ENCODE measurements at regions not wholly inside any gene's neighbourhood (a gene's known extent, or its start where the extent isn't known, plus 50 kb on each side); places are given as distances from the start of the nearest gene placed in this dataset.

DNA sequence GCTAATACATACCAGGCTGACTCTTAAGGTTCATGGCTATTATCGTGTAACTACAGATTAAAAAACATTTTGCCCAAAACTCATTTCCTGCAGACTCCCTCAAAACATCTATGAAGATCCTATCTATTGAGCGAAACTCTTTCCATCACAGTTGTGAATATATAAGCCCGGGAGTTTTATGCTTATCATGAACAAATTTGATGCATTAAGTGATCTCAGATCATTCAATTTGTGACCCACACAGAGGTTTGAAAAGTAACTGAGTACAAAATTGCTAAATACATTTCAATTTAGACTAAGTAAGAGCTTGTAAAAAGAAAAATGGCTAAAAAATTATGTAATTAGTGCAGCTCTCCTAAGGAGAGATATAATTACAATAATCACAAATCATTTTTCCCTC, 1228.8 kb upstream of the TENM4 start:
- DNase-seq (ENCODE audit: low read depth) = no peak

DNA sequence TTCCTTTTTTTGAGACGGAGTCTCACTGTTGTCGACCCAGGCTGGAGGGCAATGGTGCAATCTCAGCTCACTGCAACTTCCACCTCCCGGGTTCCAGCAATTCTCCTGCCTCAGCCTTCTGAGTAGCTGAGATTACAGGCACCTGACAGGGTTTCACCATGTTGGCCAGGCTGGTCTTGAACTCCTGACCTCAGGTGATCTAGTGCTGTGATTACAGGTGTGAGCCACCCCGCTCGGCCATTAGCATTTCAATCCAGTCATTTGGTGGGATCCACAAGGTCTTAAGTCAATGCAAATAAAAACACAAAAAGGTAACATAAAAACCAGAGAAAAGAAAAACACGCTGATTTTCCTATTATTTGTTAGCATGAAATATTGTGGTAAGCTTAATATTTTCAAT, 1227.2 kb upstream of the TENM4 start:
- DNase-seq (ENCODE audit: low read depth) = no peak

DNA sequence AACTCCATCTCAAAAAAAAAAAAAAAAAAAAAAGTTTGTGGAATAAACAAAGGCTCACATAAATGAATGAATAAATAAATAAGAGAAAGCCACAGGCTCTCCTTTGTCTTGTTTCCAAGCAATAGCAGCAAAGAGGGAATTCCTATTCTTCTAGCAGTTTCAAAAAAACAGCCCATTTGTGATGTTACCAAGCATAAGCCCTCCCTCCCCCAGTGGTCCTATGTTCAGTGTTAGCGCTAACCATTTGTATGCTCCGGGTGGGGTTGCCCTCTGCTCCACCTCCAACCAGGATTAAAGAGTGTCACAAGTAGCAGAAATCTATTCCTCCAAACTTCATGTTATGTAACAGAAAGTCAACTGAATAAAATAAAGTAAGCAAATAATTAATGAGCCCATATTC, 1215.0 kb upstream of the TENM4 start:
- no peak for DNase-seq (ENCODE audit: low read depth)

DNA sequence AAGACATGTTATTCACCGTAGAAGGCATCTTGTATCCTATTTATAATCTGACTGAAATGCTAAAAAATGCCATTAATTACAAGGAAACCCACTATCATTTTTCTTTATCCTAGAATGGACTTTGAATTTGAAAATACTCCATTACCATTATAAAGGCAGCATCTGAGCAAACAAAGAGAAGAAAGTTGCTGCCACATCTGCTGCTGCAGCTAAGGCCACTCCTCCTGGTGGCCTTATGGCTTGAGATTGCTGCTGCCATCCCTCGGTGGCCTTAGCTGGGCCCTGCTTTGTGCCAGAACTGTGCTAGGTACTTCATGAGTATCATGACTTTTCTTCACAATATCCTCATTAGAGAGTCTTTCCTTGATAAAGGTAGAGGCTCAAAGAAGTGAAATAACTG, 1210.1 kb upstream of the TENM4 start:
- no peak for DNase-seq (ENCODE audit: low read depth)

DNA sequence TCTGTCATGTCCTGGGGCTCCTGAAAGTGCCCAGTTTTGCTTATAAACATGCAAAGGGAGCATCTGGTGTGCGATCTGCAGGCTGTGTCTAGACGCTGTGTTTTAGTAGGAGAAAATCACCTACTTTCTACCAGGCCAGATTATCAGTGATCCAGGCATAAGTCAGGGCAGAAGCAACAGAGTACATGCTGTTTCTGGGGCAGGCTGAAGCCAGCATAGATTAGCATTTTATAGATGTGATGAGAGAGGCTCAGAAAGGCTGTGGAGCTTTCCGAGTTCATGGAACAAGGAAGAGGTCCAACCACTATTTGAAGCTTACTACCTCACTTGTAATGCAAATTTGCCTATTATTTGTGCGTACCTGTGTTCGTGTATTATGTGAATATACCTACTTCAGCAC, 1208.4 kb upstream of the TENM4 start:
- DNase-seq (ENCODE audit: low read depth) = no peak

DNA sequence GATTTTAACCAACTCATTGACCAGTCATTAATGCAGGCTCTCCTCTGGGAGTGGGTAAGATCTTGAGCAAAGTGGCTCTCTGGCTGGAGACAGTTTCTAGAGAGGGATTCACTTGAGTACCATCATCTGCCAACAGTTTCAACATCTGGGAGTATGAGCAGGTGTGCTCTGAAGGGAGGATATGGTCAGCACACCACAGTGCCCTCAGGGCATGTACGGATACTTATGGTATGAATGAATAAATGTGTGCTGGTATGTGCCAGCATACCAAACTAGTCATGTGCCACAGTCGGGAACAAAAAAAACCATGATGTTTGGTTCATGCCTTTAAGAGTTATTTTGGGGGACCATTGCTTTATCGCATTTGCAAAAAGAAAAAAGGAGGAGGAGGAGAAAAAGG, 1197.5 kb upstream of the TENM4 start:
- DNase-seq (ENCODE audit: low read depth) = no peak

DNA sequence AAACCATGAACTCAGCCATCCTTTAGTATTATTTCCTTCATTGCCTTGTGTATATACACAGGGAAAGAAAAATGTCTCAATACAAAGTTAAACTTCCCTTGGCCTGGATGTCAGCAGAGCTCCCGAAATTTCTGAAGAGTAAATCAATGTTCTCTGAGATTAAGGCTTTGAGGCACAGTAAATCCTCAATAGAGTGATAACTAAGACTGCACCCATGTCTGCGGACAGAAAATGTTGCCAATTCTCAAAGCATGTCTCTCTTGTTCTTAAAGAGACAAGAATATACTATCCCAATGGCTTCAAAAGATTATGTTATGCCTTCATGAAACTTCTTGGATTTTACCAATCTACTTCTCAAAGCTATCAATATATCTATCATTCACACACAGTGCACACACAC, 1196.7 kb upstream of the TENM4 start:
- DNase-seq (ENCODE audit: low read depth) = no peak

DNA sequence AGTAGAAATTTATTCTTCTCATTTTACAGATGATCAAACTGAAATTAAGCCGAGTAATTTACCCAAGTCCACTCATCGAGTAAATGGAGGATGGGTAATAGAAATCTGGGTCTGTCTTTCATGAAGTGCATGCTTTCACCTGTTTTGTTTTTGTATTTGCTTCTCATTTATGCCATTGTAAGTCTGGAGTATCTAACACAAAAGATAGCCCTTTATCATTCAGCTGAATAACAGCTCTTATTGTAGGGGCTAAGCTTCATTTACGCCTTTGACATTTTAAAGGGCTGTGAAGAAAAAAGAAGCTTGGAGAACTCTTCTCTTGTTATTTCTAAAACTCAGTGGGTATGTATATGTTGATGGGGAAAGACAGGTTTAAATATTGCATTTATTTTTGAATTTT, 1196.2 kb upstream of the TENM4 start:
- no peak for DNase-seq (ENCODE audit: low read depth)

DNA sequence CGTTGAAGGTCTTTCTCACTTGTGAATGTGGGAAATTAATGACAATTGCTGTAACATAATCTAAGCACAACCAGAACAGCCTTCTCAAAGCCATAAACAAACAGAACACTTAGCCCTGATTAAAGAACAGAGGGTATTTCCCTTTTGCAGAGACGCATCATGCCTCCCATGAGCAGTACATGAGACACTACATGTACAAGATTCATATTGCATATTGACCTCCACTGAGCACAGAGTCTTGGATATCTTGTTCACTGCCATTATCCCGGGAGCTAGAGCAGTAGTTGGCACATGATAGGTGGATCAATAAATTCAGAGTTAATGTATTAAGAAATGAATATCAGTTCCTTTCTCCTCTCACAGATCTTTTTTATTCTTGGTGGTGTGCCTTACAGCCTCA, 1194.3 kb upstream of the TENM4 start:
- no peak for DNase-seq (ENCODE audit: low read depth)

DNA sequence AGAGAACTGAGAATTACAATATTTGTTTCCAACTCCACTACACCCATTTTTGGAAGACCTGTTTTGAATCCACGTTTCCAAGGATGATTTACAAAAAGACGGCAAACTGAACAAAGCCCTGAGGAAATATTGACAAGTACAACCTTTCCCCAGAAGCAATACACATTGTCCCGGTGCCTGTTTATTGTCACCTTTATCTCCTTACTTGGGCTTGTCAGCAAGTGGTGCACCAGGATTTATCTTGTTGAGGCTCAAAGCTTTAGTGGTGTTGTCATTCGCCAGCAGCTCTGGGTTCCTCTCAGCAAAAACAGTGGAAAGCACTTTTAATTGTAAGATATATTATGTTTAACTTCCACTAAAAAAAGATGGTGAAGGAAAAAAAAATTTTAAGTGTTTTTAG, 1191.9 kb upstream of the TENM4 start:
- no peak for DNase-seq (ENCODE audit: low read depth)

DNA sequence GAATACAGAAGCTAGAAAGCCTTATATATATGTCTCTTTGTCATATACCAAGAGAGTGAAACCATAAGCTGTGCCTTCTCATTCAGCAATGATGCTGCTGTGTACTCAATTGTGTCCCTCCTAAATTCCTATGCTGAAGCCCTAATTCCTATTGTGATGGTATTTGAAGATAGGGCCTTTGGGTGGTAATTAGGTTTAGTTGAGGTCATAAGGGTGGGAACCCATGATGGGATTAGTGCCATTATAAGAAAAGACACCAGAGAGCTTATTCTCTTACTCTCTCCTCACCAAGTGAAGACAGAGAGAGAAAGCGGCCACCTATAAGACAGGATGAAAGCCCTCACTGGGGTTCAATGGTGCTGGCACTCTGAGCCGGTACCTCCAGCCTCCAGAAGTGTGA, 1191.3 kb upstream of the TENM4 start:
- no peak for DNase-seq (ENCODE audit: low read depth)

DNA sequence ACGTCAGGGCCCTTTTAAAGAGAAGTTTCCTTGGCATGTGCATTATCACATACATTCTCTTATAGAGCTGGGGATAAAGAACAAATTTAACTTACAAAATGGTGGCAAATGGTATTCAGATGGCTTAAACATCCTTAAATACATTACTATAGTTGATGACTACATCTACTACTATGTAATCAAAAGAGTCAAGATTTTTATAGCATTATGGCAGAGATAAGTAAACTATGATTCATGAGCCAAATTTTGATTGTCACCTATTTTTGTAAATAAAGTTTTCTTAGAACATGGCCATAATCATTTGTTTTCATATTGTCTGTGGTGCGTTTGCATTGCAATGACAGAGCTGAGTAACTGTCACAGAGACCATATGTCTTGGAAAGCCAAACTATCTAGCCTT, 1188.6 kb upstream of the TENM4 start:
- DNase-seq (ENCODE audit: low read depth) = no peak

DNA sequence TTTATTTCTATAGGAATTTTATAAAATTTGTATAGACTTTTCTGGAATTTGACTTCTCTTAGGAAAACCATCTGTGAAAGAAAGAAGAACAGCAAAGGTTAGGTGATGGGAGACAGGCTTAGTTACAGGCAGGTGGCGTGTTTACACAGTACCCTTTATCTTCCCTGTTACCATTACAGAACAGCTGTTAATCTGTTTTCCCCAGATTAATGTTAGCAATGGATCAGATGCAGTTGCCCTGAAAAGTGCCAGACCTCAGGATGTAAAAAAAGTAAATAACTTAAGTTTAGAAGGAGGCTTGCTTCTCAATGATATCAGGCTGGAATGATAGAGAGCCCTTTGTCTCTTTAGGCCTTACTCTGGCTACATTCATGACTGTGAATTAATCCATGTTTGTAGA, 1186.5 kb upstream of the TENM4 start:
- DNase-seq (ENCODE audit: low read depth) = no peak

DNA sequence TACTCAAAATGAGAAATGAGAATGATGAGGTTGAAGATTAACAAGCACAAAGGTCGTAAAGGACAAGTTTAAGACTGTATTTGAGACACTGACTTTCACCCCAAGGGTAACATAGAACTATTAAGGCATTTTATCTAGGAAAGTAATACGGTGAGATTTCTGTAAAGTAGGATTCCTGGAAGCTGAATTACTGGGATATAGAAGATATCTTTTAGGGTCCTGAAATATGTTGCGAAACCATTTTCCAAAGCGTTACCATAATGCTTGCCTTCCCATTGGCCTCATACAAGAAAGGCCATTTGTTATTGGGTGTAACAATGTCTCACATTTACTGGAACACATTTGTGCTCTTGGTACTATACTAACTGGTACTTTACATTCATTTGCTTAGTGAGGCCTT, 1185.9 kb upstream of the TENM4 start:
- DNase-seq (ENCODE audit: low read depth) = no peak

DNA sequence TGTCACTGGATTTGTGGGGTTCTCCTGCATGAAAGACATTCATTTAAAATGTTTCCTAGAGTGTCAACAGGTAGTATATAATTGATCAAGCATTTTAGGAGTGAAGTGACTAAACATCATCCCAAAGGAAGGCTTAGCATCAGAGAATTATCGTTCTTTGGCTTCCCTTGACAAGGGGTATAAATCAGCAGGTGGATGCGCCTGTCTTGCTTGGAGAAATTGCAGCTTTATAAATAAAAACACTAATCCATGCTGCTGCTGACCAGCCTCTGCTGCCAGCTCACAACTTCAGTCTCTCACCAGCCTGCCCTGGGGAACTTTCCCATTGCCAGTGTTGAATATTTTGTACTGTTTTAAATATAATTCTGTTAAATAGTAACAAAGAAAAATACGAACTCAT, 1184.7 kb upstream of the TENM4 start:
- DNase-seq (ENCODE audit: low read depth) = no peak

DNA sequence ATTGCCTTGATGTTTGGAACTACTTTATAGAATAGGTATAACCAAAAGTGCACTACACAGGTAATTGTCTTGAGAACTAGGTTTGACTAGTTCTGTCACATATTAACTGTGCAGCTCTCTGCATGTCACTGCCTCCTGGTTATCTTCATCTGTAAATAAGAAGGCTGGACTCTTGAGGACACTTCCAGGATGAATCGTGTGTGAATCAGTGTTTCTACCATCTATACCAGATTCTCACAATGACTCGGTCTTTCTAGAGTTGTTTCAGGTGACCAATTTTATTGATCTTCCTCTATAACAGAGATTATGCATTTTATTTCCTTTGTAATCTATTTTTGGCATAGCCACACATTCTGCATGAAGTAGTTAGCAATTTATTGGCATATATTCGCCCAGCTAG, 1181.0 kb upstream of the TENM4 start:
- no peak for DNase-seq (ENCODE audit: low read depth)

DNA sequence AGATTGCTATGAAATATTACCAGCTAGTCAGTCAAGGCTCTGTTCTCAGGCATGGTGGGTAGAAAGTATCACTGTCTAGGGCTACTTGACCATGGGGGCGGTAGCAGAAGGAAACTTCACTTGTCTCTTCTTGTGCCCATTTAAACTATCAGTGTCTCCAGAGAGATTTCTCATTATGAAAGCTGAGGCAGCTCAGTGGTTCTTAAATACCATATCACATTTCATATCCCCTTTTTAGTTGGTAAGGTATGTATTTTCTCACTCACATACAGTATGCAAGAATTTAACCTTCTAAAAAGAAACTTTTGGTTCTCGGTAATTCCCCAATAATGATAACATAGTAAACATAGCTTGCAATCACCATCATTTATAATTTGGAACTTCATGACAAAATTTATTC, 1180.0 kb upstream of the TENM4 start:
- DNase-seq (ENCODE audit: low read depth) = no peak

DNA sequence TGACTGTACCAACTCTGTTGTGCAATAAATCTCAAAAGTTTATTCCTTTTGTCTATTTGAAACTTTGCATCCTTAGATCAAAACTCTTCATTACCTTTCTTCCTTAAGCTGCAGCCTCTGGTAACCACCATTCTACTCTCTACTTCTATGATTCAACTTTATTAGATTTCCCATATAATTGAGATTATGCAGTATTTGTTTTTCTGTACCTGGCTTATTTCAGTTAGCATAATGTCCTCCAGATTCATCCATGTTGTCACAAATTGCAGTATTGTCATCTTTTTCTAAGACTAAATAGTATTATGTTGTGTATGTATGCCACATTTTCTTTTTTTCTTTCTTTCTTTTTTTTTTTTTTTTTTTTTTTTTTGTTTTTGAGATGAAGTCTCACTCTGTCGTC, 1176.3 kb upstream of the TENM4 start:
- DNase-seq (ENCODE audit: low read depth) = no peak

DNA sequence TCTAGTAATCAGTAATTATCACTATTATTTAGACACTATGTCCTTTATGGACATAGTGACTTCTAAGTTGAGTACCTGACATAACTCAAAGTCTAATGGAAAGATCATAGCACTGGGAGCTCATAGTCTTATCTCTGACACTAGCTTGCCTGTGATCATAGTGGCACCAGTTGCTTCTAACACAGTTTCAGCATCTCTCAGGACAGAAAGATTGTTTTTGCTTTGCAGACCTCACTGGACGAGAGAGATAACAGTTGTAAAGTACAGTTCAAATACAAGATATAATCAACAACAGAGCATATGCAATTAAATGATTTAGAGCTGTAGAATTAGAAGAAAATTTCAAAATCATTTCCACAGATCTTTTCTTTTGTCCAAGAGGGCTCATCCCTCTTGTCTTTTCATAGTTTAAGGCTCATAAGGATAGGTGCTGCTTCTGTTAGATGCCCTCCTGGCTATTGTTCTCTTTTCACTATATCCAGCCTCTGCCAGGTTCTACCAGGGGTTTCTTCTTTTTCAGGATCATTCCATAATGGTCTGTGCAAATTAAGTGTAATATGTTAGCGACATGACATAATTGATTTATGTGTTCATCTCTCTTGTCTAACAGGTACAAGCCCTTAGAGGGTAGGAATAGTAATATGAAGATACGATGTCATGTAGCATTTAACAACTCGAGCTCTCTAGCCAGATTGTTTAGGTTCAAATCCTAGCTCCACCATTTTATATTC, 1175.4 kb upstream of the TENM4 start:
- DNase-seq (ENCODE audit: low read depth) = no peak

DNA sequence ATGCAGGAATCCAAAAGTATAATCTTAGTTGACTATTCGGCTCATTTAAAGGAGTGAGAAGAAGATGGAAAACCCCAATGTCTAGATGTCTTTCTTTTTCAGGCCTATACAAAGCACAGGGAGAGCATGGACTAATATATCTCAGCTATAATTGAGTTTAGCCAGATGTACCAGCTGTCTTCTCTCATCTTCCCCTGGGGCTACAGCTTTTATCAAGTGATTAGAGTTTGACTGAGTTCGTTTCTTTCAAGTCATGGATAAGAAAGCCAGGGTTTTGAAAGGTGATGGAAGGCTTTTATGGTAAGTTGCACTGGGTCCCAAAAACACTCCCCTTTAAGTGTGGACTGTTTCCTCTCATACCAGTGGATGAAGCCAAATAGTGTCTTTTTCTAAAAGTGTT, 1172.8 kb upstream of the TENM4 start:
- no peak for DNase-seq (ENCODE audit: low read depth)

DNA sequence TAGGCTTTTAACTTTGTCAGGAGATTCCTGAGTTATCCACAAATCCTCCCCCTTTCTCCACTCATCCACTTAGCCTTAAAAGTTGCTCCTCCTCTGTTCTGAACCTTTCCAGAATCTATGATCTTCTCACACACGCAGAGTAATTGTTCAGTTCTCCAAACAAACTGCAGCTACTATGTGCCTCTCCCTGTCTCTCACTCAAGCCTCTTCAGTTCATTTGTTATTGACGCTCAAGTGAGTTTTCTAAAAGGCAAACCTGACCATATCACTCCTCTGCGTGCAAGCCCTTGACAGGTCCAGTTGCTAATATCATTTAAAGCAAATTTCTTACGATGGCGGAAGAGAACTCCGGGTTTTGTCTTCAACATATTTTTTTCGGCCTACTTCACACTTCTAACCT, 1169.7 kb upstream of the TENM4 start:
- no peak for DNase-seq (ENCODE audit: low read depth)

DNA sequence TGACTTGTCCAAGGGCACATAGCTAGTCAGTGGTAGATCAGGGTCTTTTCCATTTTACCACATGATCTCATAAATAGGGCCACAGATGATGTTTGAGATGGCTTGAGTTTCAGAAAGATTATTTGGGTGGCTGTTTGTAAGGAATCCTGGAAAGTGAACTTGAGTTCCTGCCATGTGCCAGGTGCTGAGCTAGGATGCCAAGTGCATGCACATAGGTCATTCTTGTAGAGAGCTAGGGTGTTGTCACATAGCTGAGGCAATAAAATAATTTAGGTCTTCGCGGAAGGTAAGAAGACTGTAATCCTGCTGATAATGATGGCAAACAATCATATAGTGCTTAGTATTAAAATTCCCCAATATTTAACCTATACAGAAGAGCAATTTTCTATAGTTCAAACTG, 1162.6 kb upstream of the TENM4 start:
- no peak for DNase-seq (ENCODE audit: low read depth)

DNA sequence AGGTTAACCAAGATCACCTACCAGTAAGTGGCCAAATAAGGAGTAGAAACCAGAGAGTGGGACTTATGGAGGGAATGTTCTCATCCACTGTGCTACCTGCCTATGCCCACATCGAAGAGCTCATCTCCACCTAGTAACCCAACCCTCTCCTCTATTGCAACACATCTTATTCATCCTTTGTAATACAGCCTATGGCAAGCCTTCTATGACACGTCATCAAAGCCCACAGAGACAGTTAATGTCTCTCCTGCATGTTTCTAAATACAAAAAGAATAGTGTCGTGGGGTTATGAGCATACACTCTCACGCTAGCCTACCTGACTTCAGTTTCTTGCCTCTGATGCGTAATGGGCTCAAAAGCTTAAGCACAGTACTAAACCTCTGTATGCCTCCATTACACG, 1158.1 kb upstream of the TENM4 start:
- no peak for DNase-seq (ENCODE audit: low read depth)

DNA sequence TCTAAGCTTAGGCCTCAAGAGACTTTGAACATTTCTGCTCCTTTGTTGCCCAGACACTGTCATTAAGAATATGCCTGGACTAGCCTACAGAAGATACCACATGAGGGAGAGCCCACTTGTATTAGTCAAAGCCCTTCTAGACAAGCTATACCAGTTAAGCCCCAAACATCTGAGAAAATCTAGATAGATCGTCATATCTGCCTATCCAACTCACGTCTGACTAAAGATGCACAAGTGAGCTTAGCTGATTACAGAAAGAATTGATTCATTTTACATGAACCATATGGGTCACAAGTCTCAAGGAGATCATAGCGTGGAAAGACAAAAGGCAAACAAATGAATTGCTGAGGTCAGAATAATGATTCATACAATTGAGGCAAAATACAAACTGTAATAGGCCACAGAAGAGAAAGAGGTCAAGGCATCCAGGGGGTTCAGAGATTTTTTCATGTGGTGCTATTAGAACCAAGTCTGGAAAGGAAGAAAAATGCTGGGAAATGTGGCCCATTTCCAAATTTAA, 1155.5 kb upstream of the TENM4 start:
- DNase-seq (ENCODE audit: low read depth) = no peak

DNA sequence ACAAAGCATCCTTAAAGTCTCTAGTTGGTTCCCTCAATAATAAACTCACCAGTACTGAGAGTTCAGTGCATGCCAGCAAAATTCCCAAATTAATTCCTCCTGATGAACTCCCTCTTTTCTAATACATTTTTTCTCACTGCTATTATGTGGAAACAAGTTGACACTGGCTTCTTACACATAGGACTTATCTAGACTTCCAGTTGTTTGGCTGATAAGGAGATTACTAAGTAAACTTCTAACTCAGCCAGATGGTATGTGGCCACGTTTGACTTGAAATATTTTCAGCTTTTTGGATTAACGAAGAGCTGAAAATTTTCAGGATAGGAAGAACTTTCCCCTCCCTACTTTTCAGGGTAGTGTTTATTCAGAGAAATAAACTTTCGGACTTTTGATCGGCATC, 1154.2 kb upstream of the TENM4 start:
- DNase-seq (ENCODE audit: low read depth) = no peak
